ENCODE measurements at regions not wholly inside any gene's neighbourhood (a gene's known extent, or its start where the extent isn't known, plus 50 kb on each side); places are given as distances from the start of the nearest gene placed in this dataset.

- Histone ChIP-seq H3K4me3 (no peak overlapping the region), H3K27ac (no peak overlapping the region), H3K4me1 (replicated peaks in 1 of 2) (peaks cover 11 to 18% of the 10 kb centered on the region in 2 donors)
- 0 to 100% (median 50%) methylated on average over 1 to 2 of the region's 2 CpGs; no CpG with 5 or more reads in 1 of the 10 experiments for WGBS, 10 experiments
- in situ Hi-C loops (cut with MboI; ENCODE audit: low pct_unique_long_range_greater_than_20kb in 2 of 9, low sequenced_read_pairs in 9 of 9, unreplicated experiment in 9 of 9), result loop anchor here in 1 of 9 experiments (25.0 kb wide), 1 partner anchor 433 kb away; the partner anchor contains the start of gene FOXO1
- ATAC-seq (replicated peaks in 6 of 8), result peak in 3 of 8 experiments; percentile 19 to 67 (median 62)
Measured at GRCh38 chr13:40228990-40229389, 437.5 kb downstream of the FOXO1 start.

DNA sequence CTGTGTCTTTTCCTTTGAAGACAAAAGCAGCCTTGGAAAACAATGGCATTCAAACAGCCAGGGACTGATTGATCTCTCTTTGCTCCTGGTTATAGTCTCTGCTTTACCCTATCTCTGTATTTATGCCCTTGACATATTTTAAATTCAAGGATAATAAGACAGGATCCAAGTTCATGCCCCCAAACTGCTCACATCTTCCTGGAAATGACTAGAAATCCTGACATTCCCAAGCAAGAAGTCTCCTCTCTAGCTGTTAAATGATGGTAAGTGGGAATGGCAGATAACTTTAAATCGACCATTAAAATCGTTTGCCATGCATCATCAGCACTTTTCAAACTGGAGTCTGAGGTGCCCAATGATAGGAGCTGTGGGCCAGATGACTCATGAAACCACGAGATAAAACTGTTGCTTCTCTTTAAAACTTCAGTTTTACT lies 435.6 kb downstream of the FOXO1 start:
- Histone ChIP-seq H3K27ac (no peak overlapping the region), H3K4me1 (replicated peaks in 1 of 2) (peaks cover 12 to 16% of the 10 kb centered on the region in 2 donors), H3K4me3 (no peak overlapping the region)
- 20 to 100% (median 63%) methylated on average over 1 to 3 of the region's 3 CpGs; no CpG with 5 or more reads in 4 of the 10 experiments for WGBS, 10 experiments
- in situ Hi-C loops (cut with MboI; ENCODE audit: low pct_unique_long_range_greater_than_20kb in 2 of 9, low sequenced_read_pairs in 9 of 9, unreplicated experiment in 9 of 9), result loop anchor here in 1 of 9 experiments (25.0 kb wide), 1 partner anchor 431 kb away; the partner anchor contains the start of gene FOXO1
- no peak for ATAC-seq (replicated peaks in 6 of 8)

DNA sequence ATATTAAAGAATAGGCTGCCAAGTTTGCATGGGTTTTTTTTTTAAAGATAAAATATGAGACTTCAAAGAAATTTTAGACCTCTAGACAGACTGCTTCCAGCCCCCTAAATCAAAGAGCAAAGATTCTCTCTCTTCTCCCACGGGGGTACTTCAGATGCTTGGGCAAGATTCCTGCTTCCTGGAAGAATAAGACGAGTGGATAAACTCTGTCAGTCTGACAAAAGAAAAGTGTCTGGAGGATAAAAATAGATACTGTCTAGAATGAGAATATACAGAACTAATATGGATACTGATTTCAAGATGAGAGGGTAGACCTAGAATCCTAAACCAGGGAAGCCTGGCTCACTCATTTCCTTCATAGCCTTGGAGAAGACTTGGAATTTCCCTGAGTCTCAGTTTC lies 435.1 kb downstream of the FOXO1 start:
- Histone ChIP-seq H3K27ac (no peak overlapping the region), H3K4me3 (no peak overlapping the region), H3K4me1 (replicated peaks in 1 of 2) (peaks cover 12 to 16% of the 10 kb centered on the region in 2 donors)
- WGBS, 10 experiments, result 42 to 100% (median 79%) methylated on average over 1 to 2 of the region's 2 CpGs; no CpG with 5 or more reads in 1 of the 10 experiments
- in situ Hi-C loops (cut with MboI; ENCODE audit: low pct_unique_long_range_greater_than_20kb in 2 of 9, low sequenced_read_pairs in 9 of 9, unreplicated experiment in 9 of 9), result loop anchor here in 1 of 9 experiments (25.0 kb wide), 1 partner anchor 431 kb away; the partner anchor contains the start of gene FOXO1
- ATAC-seq (replicated peaks in 6 of 8), result no peak

GRCh38 chr13:40231751-40232150 lies 434.7 kb downstream of the FOXO1 start:
- no peak for ATAC-seq (replicated peaks in 6 of 8)
- H3K4me3 ChIP-seq, result no peak overlapping the region
- in situ Hi-C loops (cut with MboI; ENCODE audit: low pct_unique_long_range_greater_than_20kb in 2 of 9, low sequenced_read_pairs in 9 of 9, unreplicated experiment in 9 of 9), result loop anchor here in 1 of 9 experiments (25.0 kb wide), 1 partner anchor 431 kb away; the partner anchor contains the start of gene FOXO1
- peaks cover 12 to 16% of the 10 kb centered on the region in 2 donors for H3K4me1 ChIP-seq (replicated peaks in 1 of 2)
- WGBS, 10 experiments, result 62 to 100% (median 90%) methylated on average over 1 to 3 of the region's 3 CpGs; no CpG with 5 or more reads in 3 of the 10 experiments
- no peak overlapping the region for H3K27ac ChIP-seq

DNA sequence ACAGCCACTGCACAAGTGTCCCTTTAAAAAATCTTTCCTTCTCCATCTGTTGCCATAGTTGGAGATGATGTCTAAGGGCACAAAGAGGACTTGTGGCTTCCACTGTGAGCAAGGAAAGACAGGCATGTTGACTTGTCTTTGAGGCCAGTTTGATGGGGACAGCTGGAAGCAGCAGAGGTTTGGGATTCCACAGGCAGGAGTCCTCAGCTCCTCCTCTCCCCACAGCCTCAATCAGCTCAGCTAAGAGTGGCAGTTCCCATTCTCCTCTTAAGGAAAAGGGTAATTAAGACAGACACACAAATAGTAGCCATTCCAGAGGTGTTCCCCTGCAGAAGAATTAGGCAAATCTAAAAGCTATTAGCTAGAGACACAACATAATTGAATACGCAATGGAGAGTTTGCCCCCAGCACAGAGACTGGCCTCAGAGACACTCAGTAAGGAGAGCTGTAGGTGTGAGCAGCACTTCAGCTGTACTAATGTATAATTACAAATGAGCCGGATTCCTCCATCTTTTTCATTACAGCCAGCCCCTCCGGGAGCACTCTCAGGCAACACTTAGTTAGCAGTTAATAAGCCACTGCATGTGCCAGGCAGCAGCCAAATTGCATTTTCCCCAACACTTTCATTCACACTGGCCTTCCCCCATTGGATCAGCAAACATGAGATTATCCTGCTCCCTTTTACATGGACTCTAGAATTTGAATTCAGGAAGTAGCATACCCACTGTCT lies 434.0 kb downstream of the FOXO1 start:
- H3K4me1 ChIP-seq (replicated peaks in 1 of 2), result peaks cover 12 to 16% of the 10 kb centered on the region in 2 donors
- in situ Hi-C loops (cut with MboI; ENCODE audit: low pct_unique_long_range_greater_than_20kb in 2 of 9, low sequenced_read_pairs in 9 of 9, unreplicated experiment in 9 of 9), result loop anchor here in 1 of 9 experiments (25.0 kb wide), 1 partner anchor 430 kb away; the partner anchor contains the start of gene FOXO1
- no peak overlapping the region for H3K4me3 ChIP-seq
- ATAC-seq (replicated peaks in 6 of 8), result peak in 2 of 8 experiments; percentile 23 to 37
- WGBS, 10 experiments, result 75 to 100% (median 85%) methylated on average over 1 to 3 of the region's 3 CpGs; no CpG with 5 or more reads in 4 of the 10 experiments
- H3K27ac ChIP-seq, result no peak overlapping the region

DNA sequence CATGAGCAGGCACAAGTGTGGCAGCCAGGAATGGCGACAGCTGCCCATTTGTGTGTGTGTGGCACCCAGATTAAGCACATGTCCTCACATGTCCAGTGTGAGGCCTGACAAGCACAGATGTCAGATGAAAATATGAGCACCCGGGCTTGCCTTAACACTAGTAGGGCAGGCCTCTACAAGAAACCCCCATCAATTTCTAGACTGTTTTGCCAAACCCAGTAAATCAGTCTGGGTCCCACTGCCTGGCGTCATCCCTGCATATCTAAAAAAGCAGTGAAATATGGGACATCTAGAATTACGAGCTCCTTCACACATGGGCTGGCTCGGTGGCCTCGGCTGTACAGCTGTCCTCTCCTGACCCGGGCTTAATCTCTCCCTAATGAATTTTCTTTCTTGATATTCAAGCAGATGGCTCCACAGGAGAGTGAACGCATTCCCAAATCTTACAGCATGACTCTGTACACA lies 432.7 kb downstream of the FOXO1 start:
- Histone ChIP-seq H3K27ac (peak overlapping the region in 1 of 2 donors; percentile 13), H3K4me3 (no peak overlapping the region), H3K4me1 (replicated peaks in 1 of 2) (peaks cover 12 to 16% of the 10 kb centered on the region in 2 donors)
- peak in 5 of 8 experiments; percentile 41 to 82 (median 80) for ATAC-seq (replicated peaks in 6 of 8)
- in situ Hi-C loops (cut with MboI; ENCODE audit: low pct_unique_long_range_greater_than_20kb in 2 of 9, low sequenced_read_pairs in 9 of 9, unreplicated experiment in 9 of 9), result loop anchor here in 1 of 9 experiments (25.0 kb wide), 1 partner anchor 429 kb away; the partner anchor contains the start of gene FOXO1
- 40 to 100% (median 54%) methylated on average over 1 to 5 of the region's 8 CpGs; no CpG with 5 or more reads in 3 of the 10 experiments for WGBS, 10 experiments

- H3K4me1 ChIP-seq (replicated peaks in 1 of 2), result peaks cover 12 to 16% of the 10 kb centered on the region in 2 donors
- WGBS, 10 experiments, result 0 to 100% (median 92%) methylated on average over 1 to 6 of the region's 6 CpGs; no CpG with 5 or more reads in 2 of the 10 experiments
- H3K27ac ChIP-seq, result no peak overlapping the region
- in situ Hi-C loops (cut with MboI; ENCODE audit: low pct_unique_long_range_greater_than_20kb in 2 of 9, low sequenced_read_pairs in 9 of 9, unreplicated experiment in 9 of 9), result loop anchor here in 1 of 9 experiments (25.0 kb wide), 1 partner anchor 427 kb away; the partner anchor contains the start of gene FOXO1
- H3K4me3 ChIP-seq, result no peak overlapping the region
- no peak for ATAC-seq (replicated peaks in 6 of 8)
Measured at GRCh38 chr13:40235160-40235796, 431.2 kb downstream of the FOXO1 start.

DNA sequence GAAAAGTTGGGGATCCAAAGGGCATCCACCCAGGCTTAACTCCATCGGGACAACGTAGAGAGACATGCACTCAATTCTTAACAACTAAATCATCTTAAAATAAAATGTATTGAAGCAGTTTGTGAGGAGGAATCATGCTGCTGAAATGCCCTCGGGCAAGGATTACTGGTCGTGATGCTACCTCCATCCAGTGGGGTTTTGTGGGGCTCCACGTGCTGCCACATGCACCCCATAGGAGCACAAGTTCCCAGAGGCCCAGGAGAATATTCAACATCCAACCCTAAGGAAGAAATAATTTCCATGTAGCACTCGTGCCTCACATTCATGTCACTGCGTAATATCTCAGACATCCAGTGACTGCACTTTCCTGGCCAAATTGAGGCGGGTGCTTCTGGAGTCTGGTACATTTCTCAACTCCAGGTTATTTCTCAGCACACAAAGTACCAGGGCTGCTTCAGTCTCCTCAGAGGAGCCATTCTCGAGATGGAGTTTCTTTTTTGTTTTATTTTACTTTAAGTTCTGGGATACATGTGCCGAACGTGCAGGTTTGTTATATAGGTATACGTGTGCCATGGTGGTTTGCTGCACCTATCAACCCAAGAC lies 429.8 kb downstream of the FOXO1 start:
- Histone ChIP-seq H3K4me3 (no peak overlapping the region), H3K4me1 (replicated peaks in 1 of 2) (peaks cover 12 to 29% of the 10 kb centered on the region in 2 donors), H3K27ac (no peak overlapping the region)
- in situ Hi-C loops (cut with MboI; ENCODE audit: low pct_unique_long_range_greater_than_20kb in 2 of 9, low sequenced_read_pairs in 9 of 9, unreplicated experiment in 9 of 9), result loop anchor here in 1 of 9 experiments (25.0 kb wide), 1 partner anchor 426 kb away; the partner anchor contains the start of gene FOXO1
- peak in 1 of 8 experiments; percentile 78 for ATAC-seq (replicated peaks in 6 of 8)
- WGBS, 10 experiments, result 60 to 100% (median 79%) methylated on average over 1 to 9 of the region's 12 CpGs

DNA sequence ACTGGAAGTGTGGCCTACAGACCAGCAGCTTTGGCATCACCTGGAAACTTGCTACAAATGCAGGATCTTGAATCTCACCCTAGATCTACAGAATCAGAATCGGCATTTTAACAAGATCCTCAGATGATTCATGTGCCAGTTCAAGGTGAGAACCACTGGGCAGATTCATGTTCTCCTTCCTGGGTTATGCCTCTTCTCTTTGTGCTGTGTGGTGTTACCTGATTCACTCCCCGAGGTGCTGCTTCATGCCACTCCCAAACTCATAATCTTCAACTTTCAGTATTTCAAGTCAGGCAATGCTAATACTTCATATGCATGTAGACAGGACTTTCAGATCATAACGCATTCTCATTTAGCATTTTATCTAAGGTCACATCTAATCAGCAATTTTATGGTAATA lies 427.7 kb downstream of the FOXO1 start:
- H3K4me3 ChIP-seq, result no peak overlapping the region
- 80 to 100% (median 87%) methylated on average over 1 to 3 of the region's 3 CpGs; no CpG with 5 or more reads in 2 of the 10 experiments for WGBS, 10 experiments
- no peak for ATAC-seq (replicated peaks in 6 of 8)
- H3K27ac ChIP-seq, result no peak overlapping the region
- peaks cover 5 to 29% of the 10 kb centered on the region in 2 donors for H3K4me1 ChIP-seq (replicated peaks in 1 of 2)
- in situ Hi-C loops (cut with MboI; ENCODE audit: low pct_unique_long_range_greater_than_20kb in 2 of 9, low sequenced_read_pairs in 9 of 9, unreplicated experiment in 9 of 9), result loop anchor here in 1 of 9 experiments (25.0 kb wide), 1 partner anchor 424 kb away; the partner anchor contains the start of gene FOXO1

DNA sequence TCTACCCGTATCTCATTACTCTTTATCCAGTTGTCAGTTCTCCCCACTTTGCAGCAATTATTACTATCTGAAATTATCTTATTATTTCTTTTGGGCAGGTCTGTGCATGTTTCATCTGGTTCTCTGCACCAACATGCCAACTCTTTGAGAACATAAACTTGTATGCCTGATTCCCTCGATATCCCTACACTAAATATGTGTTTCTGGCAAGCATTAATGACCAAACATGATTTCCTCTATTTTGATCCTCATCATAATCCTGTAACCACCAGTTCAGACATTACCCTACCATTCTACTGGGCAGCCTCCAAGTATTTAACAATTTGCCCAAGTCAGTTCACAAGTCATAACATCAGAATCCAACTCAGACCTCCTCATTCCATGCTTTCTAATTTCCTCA lies 426.1 kb downstream of the FOXO1 start:
- H3K27ac ChIP-seq, result no peak overlapping the region

DNA sequence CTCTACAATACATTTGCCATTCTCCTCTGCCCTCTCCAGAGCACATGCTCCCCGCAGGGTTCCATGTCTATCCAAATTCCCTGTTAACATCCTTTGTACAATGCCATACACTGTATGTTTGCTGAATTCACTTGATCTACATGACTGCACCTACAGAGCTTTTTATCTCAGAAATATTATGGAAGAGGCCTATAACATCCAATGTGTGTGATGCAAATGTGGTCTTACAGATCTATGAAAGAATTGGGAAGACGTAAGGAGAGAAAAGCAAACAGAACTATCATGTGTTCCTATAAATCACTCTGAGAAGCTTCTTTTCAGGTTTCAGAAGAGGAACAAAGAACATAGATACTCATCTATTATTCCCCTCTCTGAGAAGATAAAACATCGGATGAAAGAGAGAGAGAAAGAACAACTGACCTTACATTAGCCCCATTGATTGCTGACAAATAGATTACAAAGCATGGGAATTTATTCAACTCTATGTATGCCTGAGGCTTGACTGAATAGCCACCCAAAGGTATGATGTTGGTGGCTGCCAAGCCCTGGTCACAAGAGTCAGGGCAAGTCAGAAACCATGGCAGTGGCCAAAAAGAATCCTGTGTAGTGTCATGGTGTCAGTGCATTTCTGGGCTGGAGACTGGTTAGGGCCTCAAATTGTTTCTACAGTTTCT lies 425.2 kb downstream of the FOXO1 start:
- peak in 5 of 8 experiments; percentile 69 to 92 (median 85) for ATAC-seq (replicated peaks in 6 of 8)
- H3K27ac ChIP-seq, result no peak overlapping the region
- in situ Hi-C loops (cut with MboI; ENCODE audit: low pct_unique_long_range_greater_than_20kb in 2 of 9, low sequenced_read_pairs in 9 of 9, unreplicated experiment in 9 of 9), result loop anchor here in 1 of 9 experiments (25.0 kb wide), 1 partner anchor 421 kb away; the partner anchor contains the start of gene FOXO1

More for the DNA sequence above, 426.1 kb downstream of the FOXO1 start:
- H3K4me1 ChIP-seq (replicated peaks in 1 of 2), result peaks cover 0 to 28% of the 10 kb centered on the region in 2 donors
- no peak overlapping the region for H3K4me3 ChIP-seq
- WGBS, 10 experiments, result 40 to 100% (median 83%) methylated on average over 1 to 2 of the region's 2 CpGs; no CpG with 5 or more reads in 1 of the 10 experiments
- ATAC-seq (replicated peaks in 6 of 8), result no peak
- in situ Hi-C loops (cut with MboI; ENCODE audit: low pct_unique_long_range_greater_than_20kb in 2 of 9, low sequenced_read_pairs in 9 of 9, unreplicated experiment in 9 of 9), result loop anchor here in 1 of 9 experiments (25.0 kb wide), 1 partner anchor 422 kb away; the partner anchor contains the start of gene FOXO1

More for the DNA sequence above, 425.2 kb downstream of the FOXO1 start:
- Histone ChIP-seq H3K4me3 (no peak overlapping the region), H3K4me1 (replicated peaks in 1 of 2) (peaks cover 0 to 28% of the 10 kb centered on the region in 2 donors)
- 7 to 100% (median 64%) methylated on average over 1 to 3 of the region's 3 CpGs for WGBS, 10 experiments

All from motor neuron (in vitro differentiated cells).